ENCODE measurements at regions not wholly inside any gene's neighbourhood (a gene's known extent, or its start where the extent isn't known, plus 50 kb on each side); places are given as distances from the start of the nearest gene placed in this dataset.
A peak's percentile ranks its signal among the peaks of the same experiment; 100 is the strongest.
"Not testable (repeated sequence)": the region's sequence is repeated elsewhere in the genome, so short reads cannot be mapped to it uniquely, and the experiment has no call there.

GRCh38 chr6:120290964-120291363 lies 941.4 kb upstream of the MAN1A1 start:
- Histone ChIP-seq H3K27me3 (ENCODE audit: control insufficient read depth, insufficient read depth, low read length) (no peaks in the 10 kb centered on the region), H3K4me1 (ENCODE audit: control insufficient read depth, insufficient read depth, low read length) (no peaks in the 10 kb centered on the region), H3K9me3 (replicated peaks; ENCODE audit: control insufficient read depth, low read depth, low read length) (no peaks in the 10 kb centered on the region), H3K36me3 (ENCODE audit: control insufficient read depth, insufficient read depth, low read length) (no peaks in the 10 kb centered on the region), H3K4me3 (ENCODE audit: low read length) (no peak overlapping the region), H3K27ac (ENCODE audit: low read length) (no peak overlapping the region)
- no CpG with 5 or more reads among the region's 1 CpG for WGBS (ENCODE audit: insufficient coverage)
- no peak for DNase-seq

- Histone ChIP-seq H3K4me3 (ENCODE audit: low read length) (no peak overlapping the region), H3K27me3 (ENCODE audit: control insufficient read depth, insufficient read depth, low read length) (no peaks in the 10 kb centered on the region), H3K27ac (ENCODE audit: low read length) (no peak overlapping the region), H3K36me3 (ENCODE audit: control insufficient read depth, insufficient read depth, low read length) (no peaks in the 10 kb centered on the region), H3K4me1 (ENCODE audit: control insufficient read depth, insufficient read depth, low read length) (peaks cover 3% of the 10 kb centered on the region), H3K9me3 (replicated peaks; ENCODE audit: control insufficient read depth, low read depth, low read length) (no peaks in the 10 kb centered on the region)
- DNase-seq: no peak
- no CpG with 5 or more reads among the region's 2 CpGs for WGBS (ENCODE audit: insufficient coverage)
Observed at GRCh38 chr6:120282005-120282404, 932.4 kb upstream of the MAN1A1 start.

GRCh38 chr6:120279466-120280167 lies 930.1 kb upstream of the MAN1A1 start:
- H3K4me1 ChIP-seq (ENCODE audit: control insufficient read depth, insufficient read depth, low read length): peaks cover 3% of the 10 kb centered on the region
- H3K4me3 ChIP-seq (ENCODE audit: low read length): no peak overlapping the region
- no peaks in the 10 kb centered on the region for H3K9me3 ChIP-seq (replicated peaks; ENCODE audit: control insufficient read depth, low read depth, low read length)
- WGBS (ENCODE audit: insufficient coverage): 42% methylated on average over 3 of the region's 4 CpGs
- no peaks in the 10 kb centered on the region for H3K36me3 ChIP-seq (ENCODE audit: control insufficient read depth, insufficient read depth, low read length)
- peak; percentile 74 for DNase-seq
- H3K27me3 ChIP-seq (ENCODE audit: control insufficient read depth, insufficient read depth, low read length): no peaks in the 10 kb centered on the region
- H3K27ac ChIP-seq (ENCODE audit: low read length): peak overlapping the region; percentile 68

- no peak overlapping the region for H3K4me3 ChIP-seq (ENCODE audit: low read length)
- H3K36me3 ChIP-seq (ENCODE audit: control insufficient read depth, insufficient read depth, low read length): no peaks in the 10 kb centered on the region
- no CpG with 5 or more reads among the region's 2 CpGs for WGBS (ENCODE audit: insufficient coverage)
- H3K9me3 ChIP-seq (replicated peaks; ENCODE audit: control insufficient read depth, low read depth, low read length): no peaks in the 10 kb centered on the region
- H3K4me1 ChIP-seq (ENCODE audit: control insufficient read depth, insufficient read depth, low read length): peaks cover 3% of the 10 kb centered on the region
- no peaks in the 10 kb centered on the region for H3K27me3 ChIP-seq (ENCODE audit: control insufficient read depth, insufficient read depth, low read length)
- H3K27ac ChIP-seq (ENCODE audit: low read length): peak overlapping the region; percentile 68
- DNase-seq: peak; percentile 82
Observed at GRCh38 chr6:120278689-120279396, 929.3 kb upstream of the MAN1A1 start.

- H3K27me3 ChIP-seq (ENCODE audit: control insufficient read depth, insufficient read depth, low read length): no peaks in the 10 kb centered on the region
- DNase-seq: no peak
- H3K36me3 ChIP-seq (ENCODE audit: control insufficient read depth, insufficient read depth, low read length): no peaks in the 10 kb centered on the region
- no peak overlapping the region for H3K27ac ChIP-seq (ENCODE audit: low read length)
- H3K9me3 ChIP-seq (replicated peaks; ENCODE audit: control insufficient read depth, low read depth, low read length): no peaks in the 10 kb centered on the region
- no peak overlapping the region for H3K4me3 ChIP-seq (ENCODE audit: low read length)
- H3K4me1 ChIP-seq (ENCODE audit: control insufficient read depth, insufficient read depth, low read length): no peaks in the 10 kb centered on the region
- no CpG with 5 or more reads among the region's 2 CpGs for WGBS (ENCODE audit: insufficient coverage)
Observed at GRCh38 chr6:120274547-120274946, 925.0 kb upstream of the MAN1A1 start.

- Histone ChIP-seq H3K9me3 (replicated peaks; ENCODE audit: control insufficient read depth, low read depth, low read length) (no peaks in the 10 kb centered on the region), H3K27ac (ENCODE audit: low read length) (no peak overlapping the region), H3K36me3 (ENCODE audit: control insufficient read depth, insufficient read depth, low read length) (no peaks in the 10 kb centered on the region), H3K27me3 (ENCODE audit: control insufficient read depth, insufficient read depth, low read length) (no peaks in the 10 kb centered on the region), H3K4me1 (ENCODE audit: control insufficient read depth, insufficient read depth, low read length) (no peaks in the 10 kb centered on the region), H3K4me3 (ENCODE audit: low read length) (no peak overlapping the region)
- peak; percentile 27 for DNase-seq
- no CpG with 5 or more reads among the region's 3 CpGs for WGBS (ENCODE audit: insufficient coverage)
Observed at GRCh38 chr6:120273411-120273810, 923.9 kb upstream of the MAN1A1 start.

GRCh38 chr6:120272038-120272437 lies 922.5 kb upstream of the MAN1A1 start:
- no peak for DNase-seq
- Histone ChIP-seq H3K4me3 (ENCODE audit: low read length) (no peak overlapping the region), H3K4me1 (ENCODE audit: control insufficient read depth, insufficient read depth, low read length) (no peaks in the 10 kb centered on the region), H3K27me3 (ENCODE audit: control insufficient read depth, insufficient read depth, low read length) (no peaks in the 10 kb centered on the region), H3K27ac (ENCODE audit: low read length) (no peak overlapping the region), H3K9me3 (replicated peaks; ENCODE audit: control insufficient read depth, low read depth, low read length) (peaks cover 2% of the 10 kb centered on the region), H3K36me3 (ENCODE audit: control insufficient read depth, insufficient read depth, low read length) (no peaks in the 10 kb centered on the region)

- not testable (repeated sequence) for H3K4me3 ChIP-seq (ENCODE audit: low read length); H3K4me1 ChIP-seq (ENCODE audit: control insufficient read depth, insufficient read depth, low read length); H3K36me3 ChIP-seq (ENCODE audit: control insufficient read depth, insufficient read depth, low read length); H3K9me3 ChIP-seq (replicated peaks; ENCODE audit: control insufficient read depth, low read depth, low read length); H3K27me3 ChIP-seq (ENCODE audit: control insufficient read depth, insufficient read depth, low read length); DNase-seq; H3K27ac ChIP-seq (ENCODE audit: low read length)
- no CpG with 5 or more reads among the region's 9 CpGs for WGBS (ENCODE audit: insufficient coverage)
Observed at GRCh38 chr6:120268256-120268655, 918.7 kb upstream of the MAN1A1 start.

GRCh38 chr6:120262354-120262753 lies 912.8 kb upstream of the MAN1A1 start:
- H3K36me3 ChIP-seq (ENCODE audit: control insufficient read depth, insufficient read depth, low read length): no peaks in the 10 kb centered on the region
- H3K27ac ChIP-seq (ENCODE audit: low read length): no peak overlapping the region
- H3K4me3 ChIP-seq (ENCODE audit: low read length): no peak overlapping the region
- H3K4me1 ChIP-seq (ENCODE audit: control insufficient read depth, insufficient read depth, low read length): no peaks in the 10 kb centered on the region
- WGBS (ENCODE audit: insufficient coverage): 93% methylated on average over 1 of the region's 2 CpGs
- no peak for DNase-seq
- no peaks in the 10 kb centered on the region for H3K27me3 ChIP-seq (ENCODE audit: control insufficient read depth, insufficient read depth, low read length)
- no peaks in the 10 kb centered on the region for H3K9me3 ChIP-seq (replicated peaks; ENCODE audit: control insufficient read depth, low read depth, low read length)

- H3K4me3 ChIP-seq (ENCODE audit: low read length): no peak overlapping the region
- no peaks in the 10 kb centered on the region for H3K27me3 ChIP-seq (ENCODE audit: control insufficient read depth, insufficient read depth, low read length)
- no peak overlapping the region for H3K27ac ChIP-seq (ENCODE audit: low read length)
- no peaks in the 10 kb centered on the region for H3K9me3 ChIP-seq (replicated peaks; ENCODE audit: control insufficient read depth, low read depth, low read length)
- WGBS (ENCODE audit: insufficient coverage): no CpG with 5 or more reads among the region's 2 CpGs
- DNase-seq: peak; percentile 95
- no peaks in the 10 kb centered on the region for H3K4me1 ChIP-seq (ENCODE audit: control insufficient read depth, insufficient read depth, low read length)
- H3K36me3 ChIP-seq (ENCODE audit: control insufficient read depth, insufficient read depth, low read length): no peaks in the 10 kb centered on the region
Observed at GRCh38 chr6:120260636-120261035, 911.1 kb upstream of the MAN1A1 start.
